ENCODE measurements at regions not wholly inside any gene's neighbourhood (a gene's known extent, or its start where the extent isn't known, plus 50 kb on each side); places are given as distances from the start of the nearest gene placed in this dataset.

- no peak for TF ChIP-seq ZNF776 (tag by site-specific recombination; IDR thresholded peaks at IDR 0.05; ENCODE audit: borderline replicate concordance)
- no peak for TF ChIP-seq ZBTB49 (tag by site-specific recombination; IDR thresholded peaks at IDR 0.05; ENCODE audit: low read depth)
- no peak for TF ChIP-seq KLF16 (tag by site-specific recombination; IDR thresholded peaks at IDR 0.05)
- TF ChIP-seq ZBTB7A (tag by site-specific recombination; IDR thresholded peaks at IDR 0.05; ENCODE audit: low read depth), result no peak
- TF ChIP-seq MZF1 (tag by site-specific recombination; IDR thresholded peaks at IDR 0.05; ENCODE audit: borderline replicate concordance), result no peak
- no peak for TF ChIP-seq ZBTB10 (tag by site-specific recombination; IDR thresholded peaks at IDR 0.05)
- no peak for TF ChIP-seq BCL11A (tag by site-specific recombination; IDR thresholded peaks at IDR 0.05; ENCODE audit: low read depth)
- TF ChIP-seq ZBTB1 (tag by site-specific recombination; IDR thresholded peaks at IDR 0.05), result no peak
- no peak for TF ChIP-seq ZNF596 (tag by site-specific recombination; IDR thresholded peaks at IDR 0.05)
- no peak for TF ChIP-seq CTCF (tag by site-specific recombination; IDR thresholded peaks at IDR 0.05)
Observed at GRCh38 chr4:189498457-189498856, 442.2 kb upstream of the FRG1 start.
